Right atrium auricular region (tissue), 2 donors: ENCODE measurements at regions not wholly inside any gene's neighbourhood (a gene's known extent, or its start where the extent isn't known, plus 50 kb on each side); places are given as distances from the start of the nearest gene placed in this dataset.

Experiments used
- DNase-seq: peaks from one replicate; pipeline ENCODE4 v3.0.0-alpha.2; 2019; ENCODE audit warnings: low spot score
- H3K27ac ChIP-seq, 2 donors: fragments of 200-600 bp; sonication (generic); 1 replicate in 1 of 2; 2 replicates in 1 of 2; pipeline ENCODE4 v1.5.1; 2016 to 2019
- H3K27me3 ChIP-seq, 2 donors: fragments of 200-600 bp; sonication (generic); one replicate each; pipeline versions ENCODE4 v1.5.1 to v1.6.0; 2017 to 2019
- H3K36me3 ChIP-seq: fragments of 200-600 bp; sonication (generic); one replicate; pipeline ENCODE4 v1.5.1; 2016
- H3K4me1 ChIP-seq, 2 donors: fragments of 200-600 bp; sonication (generic); one replicate each; pipeline versions ENCODE4 v1.5.1 to v1.6.0; 2017 to 2019
- H3K4me3 ChIP-seq, 2 donors: fragments of 200-600 bp; sonication (generic); 1 replicate in 1 of 2; 2 replicates in 1 of 2; pipeline ENCODE4 v1.5.1; 2017 to 2019; ENCODE audit warnings: mild to moderate bottlenecking in 1 of 2, moderate library complexity in 1 of 2
- H3K9me3 ChIP-seq, 2 donors: fragments of 200-600 bp; sonication (generic); one replicate each; pipeline ENCODE4 v1.5.1; 2019
- TF ChIP-seq, protein P1 (sequence below), 2 donors: fragments of 200-600 bp; sonication (generic); IDR thresholded peaks; one replicate each; pipeline ENCODE4 v1.5.1; 2019; ENCODE audit warnings: antibody characterized with exemption in 2 of 2

GRCh38 chr9:129358621-129359154 lies 180.6 kb upstream of the IER5L start:
- no peak for DNase-seq
- Histone ChIP-seq H3K27ac (no peak overlapping the region), H3K4me1 (peaks cover 0 to 1% of the 10 kb centered on the region in 2 donors), H3K36me3 (no peaks in the 10 kb centered on the region), H3K4me3 (no peak overlapping the region), H3K27me3 (no peaks in the 10 kb centered on the region), H3K9me3 (peaks cover 0 to 10% of the 10 kb centered on the region in 2 donors)
- TF ChIP-seq, protein P1, sequence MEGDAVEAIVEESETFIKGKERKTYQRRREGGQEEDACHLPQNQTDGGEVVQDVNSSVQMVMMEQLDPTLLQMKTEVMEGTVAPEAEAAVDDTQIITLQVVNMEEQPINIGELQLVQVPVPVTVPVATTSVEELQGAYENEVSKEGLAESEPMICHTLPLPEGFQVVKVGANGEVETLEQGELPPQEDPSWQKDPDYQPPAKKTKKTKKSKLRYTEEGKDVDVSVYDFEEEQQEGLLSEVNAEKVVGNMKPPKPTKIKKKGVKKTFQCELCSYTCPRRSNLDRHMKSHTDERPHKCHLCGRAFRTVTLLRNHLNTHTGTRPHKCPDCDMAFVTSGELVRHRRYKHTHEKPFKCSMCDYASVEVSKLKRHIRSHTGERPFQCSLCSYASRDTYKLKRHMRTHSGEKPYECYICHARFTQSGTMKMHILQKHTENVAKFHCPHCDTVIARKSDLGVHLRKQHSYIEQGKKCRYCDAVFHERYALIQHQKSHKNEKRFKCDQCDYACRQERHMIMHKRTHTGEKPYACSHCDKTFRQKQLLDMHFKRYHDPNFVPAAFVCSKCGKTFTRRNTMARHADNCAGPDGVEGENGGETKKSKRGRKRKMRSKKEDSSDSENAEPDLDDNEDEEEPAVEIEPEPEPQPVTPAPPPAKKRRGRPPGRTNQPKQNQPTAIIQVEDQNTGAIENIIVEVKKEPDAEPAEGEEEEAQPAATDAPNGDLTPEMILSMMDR (IDR thresholded peaks at IDR 0.05): no peak

DNA sequence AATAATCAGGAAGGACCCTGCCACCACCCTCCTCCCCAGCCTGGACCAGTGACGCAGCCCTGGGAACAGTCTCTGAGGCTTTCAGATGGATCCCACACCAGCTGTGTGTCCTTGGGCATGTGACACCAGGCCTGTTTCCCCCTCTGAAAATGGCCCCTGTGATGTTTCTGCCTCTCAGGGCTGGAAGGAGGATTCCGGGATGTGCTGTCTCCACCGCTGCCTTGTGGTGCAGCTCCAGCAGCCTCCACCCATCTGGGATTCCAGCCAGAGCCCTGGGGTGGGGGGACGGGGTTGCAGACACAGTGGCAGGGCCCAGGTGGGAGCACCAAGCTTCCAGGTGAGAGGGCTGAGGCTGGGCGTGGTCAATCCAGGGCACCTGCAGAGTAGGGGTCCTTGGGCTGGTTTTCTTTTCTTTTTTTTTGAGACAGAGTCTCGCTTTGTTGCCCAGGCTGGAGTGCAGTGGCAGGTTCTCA lies 179.7 kb upstream of the IER5L start:
- TF ChIP-seq, protein P1 (IDR thresholded peaks at IDR 0.05): no peak
- H3K27ac ChIP-seq: no peak overlapping the region
- peaks cover 0 to 10% of the 10 kb centered on the region in 2 donors for H3K4me1 ChIP-seq
- DNase-seq: no peak
- no peaks in the 10 kb centered on the region for H3K27me3 ChIP-seq
- H3K4me3 ChIP-seq: no peak overlapping the region
- no peaks in the 10 kb centered on the region for H3K36me3 ChIP-seq
- H3K9me3 ChIP-seq: peaks cover 0 to 10% of the 10 kb centered on the region in 2 donors

DNA sequence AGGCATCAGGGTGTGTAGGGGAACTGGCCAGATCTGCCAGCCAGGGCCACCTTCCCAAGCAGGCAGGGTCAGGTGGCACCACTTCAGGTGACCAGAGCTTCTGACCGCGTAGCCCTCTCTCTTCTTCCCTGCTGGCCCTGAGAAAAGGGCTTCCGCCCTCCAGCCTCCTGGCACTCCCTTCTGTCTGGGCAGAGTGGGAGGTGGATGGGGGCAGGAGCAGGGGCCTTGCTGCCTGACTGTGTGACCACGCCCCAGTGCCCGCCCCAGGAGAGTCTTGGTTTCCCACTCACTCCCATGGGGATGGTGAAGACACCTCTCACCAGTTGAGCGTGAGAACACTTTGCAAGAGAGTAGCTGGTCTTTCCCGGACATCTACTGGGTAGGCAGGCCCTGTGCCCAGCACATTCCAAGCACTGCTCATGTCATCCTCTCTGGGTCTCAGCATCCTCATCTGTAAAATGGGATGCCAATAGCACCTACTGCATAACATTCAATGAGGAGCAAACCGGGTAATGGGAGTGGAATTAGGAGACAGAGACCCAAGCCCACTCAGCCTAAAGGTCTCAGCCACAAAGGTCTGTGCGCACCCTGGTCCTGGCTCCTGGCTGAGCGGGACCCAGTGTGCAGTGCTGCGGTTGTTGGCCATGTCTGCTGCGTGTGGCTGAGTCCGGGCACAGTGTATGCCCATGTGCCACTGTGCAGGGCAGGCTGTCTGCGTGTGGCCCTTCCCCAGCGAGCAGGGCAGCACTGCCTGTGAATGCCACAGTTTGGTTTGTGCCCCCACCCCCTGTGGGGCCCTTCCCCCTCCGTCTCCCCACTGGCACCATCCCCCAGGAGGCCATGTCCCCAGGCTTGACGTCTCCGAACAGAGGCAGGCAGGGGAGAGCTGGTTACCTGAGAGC lies 179.1 kb upstream of the IER5L start:
- DNase-seq: no peak
- Histone ChIP-seq H3K4me1 (peaks cover 0 to 17% of the 10 kb centered on the region in 2 donors), H3K36me3 (no peaks in the 10 kb centered on the region), H3K4me3 (no peak overlapping the region), H3K9me3 (peaks cover 0 to 10% of the 10 kb centered on the region in 2 donors), H3K27ac (no peak overlapping the region), H3K27me3 (no peaks in the 10 kb centered on the region)
- TF ChIP-seq, protein P1 (IDR thresholded peaks at IDR 0.05): no peak

- DNase-seq: no peak
- no peaks in the 10 kb centered on the region for H3K36me3 ChIP-seq
- H3K27me3 ChIP-seq: no peaks in the 10 kb centered on the region
- no peak overlapping the region for H3K27ac ChIP-seq
- TF ChIP-seq, protein P1 (IDR thresholded peaks at IDR 0.05): no peak
- H3K4me3 ChIP-seq: no peak overlapping the region
- peaks cover 0 to 30% of the 10 kb centered on the region in 2 donors for H3K4me1 ChIP-seq
- peaks cover 0 to 10% of the 10 kb centered on the region in 2 donors for H3K9me3 ChIP-seq
Observed at GRCh38 chr9:129355631-129356030, 177.6 kb upstream of the IER5L start.

DNA sequence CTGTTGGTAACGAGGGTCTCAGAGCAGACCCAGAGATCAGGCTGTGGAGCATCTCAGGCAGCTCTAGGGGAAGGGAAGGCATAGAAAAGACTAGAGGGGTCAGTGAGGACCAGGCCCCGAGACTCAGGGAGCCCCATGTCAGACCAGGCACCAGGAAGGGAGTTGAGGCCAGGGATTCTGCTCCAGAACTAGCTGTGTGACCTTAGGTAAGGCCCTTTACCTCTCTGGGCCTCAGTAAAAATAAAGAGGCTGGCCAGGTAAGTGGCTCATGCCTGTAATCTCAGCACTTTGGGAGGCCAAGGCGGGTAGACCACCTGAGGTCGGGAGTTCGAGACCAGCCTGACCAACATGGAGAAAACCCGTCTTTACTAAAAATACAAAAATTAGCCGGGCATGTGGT lies 176.4 kb upstream of the IER5L start:
- no peak overlapping the region for H3K27ac ChIP-seq
- DNase-seq: no peak
- H3K27me3 ChIP-seq: no peaks in the 10 kb centered on the region
- H3K4me3 ChIP-seq: no peak overlapping the region
- peaks cover 0 to 10% of the 10 kb centered on the region in 2 donors for H3K9me3 ChIP-seq
- no peaks in the 10 kb centered on the region for H3K36me3 ChIP-seq
- peaks cover 0 to 30% of the 10 kb centered on the region in 2 donors for H3K4me1 ChIP-seq
- TF ChIP-seq, protein P1 (IDR thresholded peaks at IDR 0.05): no peak
